Neural cell (in vitro differentiated cells): ENCODE measurements at regions not wholly inside any gene's neighbourhood (a gene's known extent, or its start where the extent isn't known, plus 50 kb on each side); places are given as distances from the start of the nearest gene placed in this dataset.

Experiments used
- H2AFZ ChIP-seq: fragments of 200-600, 300-800 bp; sonication (generic), shearing (Covaris generic); 2 replicates; pipeline ENCODE4 v1.6.0; 2014; ENCODE audit warnings: low read depth, mild to moderate bottlenecking, antibody characterized with exemption, low read length, moderate library complexity
- H3F3A ChIP-seq: fragments of 200-600 bp; shearing (Covaris generic); 2 replicates; pipeline ENCODE4 v1.6.1; 2016; ENCODE audit warnings: mild to moderate bottlenecking, moderate library complexity, mixed read lengths, antibody characterized with exemption, low read length; ENCODE audit not compliant: insufficient read depth, poor library complexity, severe bottlenecking
- H3K27ac ChIP-seq: fragments of 200-600, 300-800 bp; sonication (generic), shearing (Covaris generic); 2 replicates; pipeline ENCODE4 v1.5.1; 2014; ENCODE audit warnings: mild to moderate bottlenecking, low read length, moderate library complexity
- H3K27me3 ChIP-seq: fragments of 300-800, 200-600 bp; sonication (generic), shearing (Covaris generic); 2 replicates; pipeline ENCODE4 v1.6.0; 2014; ENCODE audit warnings: mild to moderate bottlenecking, low read depth, low read length, moderate library complexity; ENCODE audit not compliant: insufficient read depth
- H3K36me3 ChIP-seq: fragments of 300-800, 200-600 bp; sonication (generic), shearing (Covaris generic); 2 replicates; pipeline ENCODE4 v1.5.1; 2014; ENCODE audit warnings: mild to moderate bottlenecking, antibody characterized with exemption, low read length, moderate library complexity; ENCODE audit not compliant: insufficient read depth
- H3K4me2 ChIP-seq: fragments of 300-800, 200-600 bp; sonication (generic), shearing (Covaris generic); 2 replicates; pipeline ENCODE4 v1.6.0; 2014; ENCODE audit warnings: mild to moderate bottlenecking, low read length
- H3K4me3 ChIP-seq: fragments of 300-800, 200-600 bp; sonication (generic), shearing (Covaris generic); 2 replicates; pipeline ENCODE4 v1.5.1; 2014; ENCODE audit warnings: mild to moderate bottlenecking, low read length, moderate library complexity
- H3K79me2 ChIP-seq: fragments of 200-600 bp; shearing (Covaris generic); replicated peaks from 2 replicates; pipeline ENCODE4 v1.6.0; 2014; ENCODE audit warnings: mild to moderate bottlenecking, low read length, moderate library complexity; ENCODE audit not compliant: insufficient read depth
- H3K9ac ChIP-seq: fragments of 300-800, 200-600 bp; sonication (generic), shearing (Covaris generic); 2 replicates; pipeline ENCODE4 v1.6.1; 2016; ENCODE audit warnings: mild to moderate bottlenecking, low read length, mixed read lengths
- H3K9me2 ChIP-seq: fragments of 200-600 bp; shearing (Covaris generic); 2 replicates; pipeline ENCODE4 v1.6.1; 2016; ENCODE audit warnings: mild to moderate bottlenecking, low read length, mixed read lengths; ENCODE audit not compliant: insufficient read depth
- H3K9me3 ChIP-seq: fragments of 200-600, 300-800 bp; sonication (generic), shearing (Covaris generic); 2 replicates; pipeline ENCODE4 v1.6.1; 2016; ENCODE audit warnings: mild to moderate bottlenecking, mixed run types, low read length, moderate library complexity, mixed read lengths
- H4K20me1 ChIP-seq: fragments of 200-600 bp; shearing (Covaris generic); 2 replicates; pipeline ENCODE4 v1.6.1; 2016; ENCODE audit warnings: mild to moderate bottlenecking, mixed run types; ENCODE audit not compliant: insufficient read depth
- CTCF ChIP-seq: fragments of 450-650 bp; IDR thresholded peaks from 2 replicates; pipeline ENCODE4 v1.5.1; 2014; ENCODE audit warnings: antibody characterized with exemption, mild to moderate bottlenecking, moderate library complexity; ENCODE audit not compliant: poor library complexity, severe bottlenecking
- EP300 ChIP-seq: fragments of 450-650 bp; conservative IDR thresholded peaks from 2 replicates; pipeline ENCODE4 v1.6.1; 2014; ENCODE audit warnings: antibody characterized with exemption, mild to moderate bottlenecking, moderate library complexity; ENCODE audit not compliant: poor library complexity, severe bottlenecking
- EZH2 ChIP-seq: fragments of 200-600, 300-800 bp; shearing (Covaris generic), sonication (generic); IDR thresholded peaks from 2 replicates; pipeline ENCODE4 v1.6.1; 2014; ENCODE audit warnings: antibody characterized with exemption, low read length, borderline replicate concordance, mild to moderate bottlenecking; ENCODE audit not compliant: insufficient read depth, poor library complexity, severe bottlenecking
- MXI1 ChIP-seq: fragments of 450-650 bp; conservative IDR thresholded peaks from 2 replicates; pipeline ENCODE4 v1.6.1; 2014; ENCODE audit warnings: antibody characterized with exemption, mild to moderate bottlenecking; ENCODE audit not compliant: poor library complexity, severe bottlenecking
- POLR2AphosphoS5 ChIP-seq: IDR thresholded peaks from 2 replicates; pipeline ENCODE4 v1.6.1; 2012
- RAD21 ChIP-seq: fragments of 450-650 bp; conservative IDR thresholded peaks from 2 replicates; pipeline ENCODE4 v1.6.1; 2014; ENCODE audit warnings: antibody characterized with exemption, mild to moderate bottlenecking, moderate library complexity
- REST ChIP-seq: IDR thresholded peaks from 2 replicates; pipeline ENCODE4 v1.6.1; 2012; ENCODE audit warnings: borderline replicate concordance
- SMC3 ChIP-seq: fragments of 450-650 bp; conservative IDR thresholded peaks from 2 replicates; pipeline ENCODE4 v1.6.1; 2014; ENCODE audit warnings: antibody characterized with exemption, mild to moderate bottlenecking, moderate library complexity; ENCODE audit not compliant: poor library complexity
- TAF1 ChIP-seq: IDR thresholded peaks from 2 replicates; pipeline ENCODE4 v1.6.1; 2012; ENCODE audit warnings: low read depth

GRCh38 chr11:10634407-10634806 is 59.1 kb downstream of the IRAG1 start:
- Histone ChIP-seq H3K36me3 (no peaks in the 10 kb centered on the region), H3K9ac (no peak overlapping the region), H3F3A (no peaks in the 10 kb centered on the region), H3K9me2 (no peaks in the 10 kb centered on the region), H3K27ac (no peak overlapping the region), H3K27me3 (no peaks in the 10 kb centered on the region), H3K79me2 (no peaks in the 10 kb centered on the region), H2AFZ (no peak overlapping the region), H4K20me1 (no peaks in the 10 kb centered on the region), H3K4me3 (no peak overlapping the region), H3K9me3 (no peaks in the 10 kb centered on the region), H3K4me2 (no peak overlapping the region)
- TF ChIP-seq POLR2AphosphoS5 (no peak), MXI1 (no peak), RAD21 (no peak), EZH2 (no peak), TAF1 (no peak), EP300 (no peak), CTCF (no peak), REST (no peak), SMC3 (no peak)

GRCh38 chr11:10633261-10633660 is 60.3 kb downstream of the IRAG1 start:
- H3K9ac ChIP-seq: no peak overlapping the region

More at GRCh38 chr11:10633261-10633660, 60.3 kb downstream of the IRAG1 start:
- H4K20me1 ChIP-seq: no peaks in the 10 kb centered on the region
- no peaks in the 10 kb centered on the region for H3K79me2 ChIP-seq
- H3K27me3 ChIP-seq: no peaks in the 10 kb centered on the region
- H3K4me2 ChIP-seq: no peak overlapping the region
- H3K4me3 ChIP-seq: no peak overlapping the region
- TF ChIP-seq SMC3 (no peak), RAD21 (no peak), REST (no peak), CTCF (no peak), EZH2 (no peak), MXI1 (no peak), POLR2AphosphoS5 (no peak)
- no peak overlapping the region for H2AFZ ChIP-seq
- no peaks in the 10 kb centered on the region for H3K36me3 ChIP-seq
- H3F3A ChIP-seq: no peaks in the 10 kb centered on the region
- H3K9me2 ChIP-seq: no peaks in the 10 kb centered on the region
- H3K27ac ChIP-seq: no peak overlapping the region
- no peaks in the 10 kb centered on the region for H3K9me3 ChIP-seq
